ENCODE measurements at regions not wholly inside any gene's neighbourhood (a gene's known extent, or its start where the extent isn't known, plus 50 kb on each side); places are given as distances from the start of the nearest gene placed in this dataset.

GRCh38 chr3:176799675-176800074 is 397.6 kb downstream of the TBL1XR1 start:
- Histone ChIP-seq H3K9me3 (no peaks in the 10 kb centered on the region), H3K4me1 (ENCODE audit: control insufficient read depth in 1 of 2, insufficient read depth in 2 of 2, low read depth in 1 of 2, low read length in 1 of 2) (peaks cover 0 to 2% of the 10 kb centered on the region in 2 experiments; a peak in 2 of 4 replicates), H2AFZ (ENCODE audit: low read depth) (no peak overlapping the region), H3K4me2 (no peak overlapping the region), H3K9me2 (no peaks in the 10 kb centered on the region), H3F3A (replicated peaks; ENCODE audit: insufficient read depth) (no peaks in the 10 kb centered on the region), H3K27me3 (ENCODE audit: insufficient read depth) (no peaks in the 10 kb centered on the region), H4K20me1 (ENCODE audit: insufficient read depth) (no peaks in the 10 kb centered on the region), H3K4me3 (ENCODE audit: low read depth in 2 of 2, low read length in 1 of 2) (no peak overlapping the region), H3K9ac (no peak overlapping the region), H3K36me3 (replicated peaks in 1 of 2; ENCODE audit: control insufficient read depth in 1 of 2, insufficient read depth in 2 of 2, low read length in 1 of 2) (no peaks in the 10 kb centered on the region), H3K27ac (ENCODE audit: low read depth in 2 of 2, low read length in 1 of 2) (no peak overlapping the region), H3K79me2 (ENCODE audit: insufficient read depth) (no peaks in the 10 kb centered on the region)
- no peak for DNase-seq
- 25% methylated on average over 2 of the region's 2 CpGs for WGBS (ENCODE audit: low lambda C conversion rate)
- ChIA-PET CTCF (interaction anchor here (1.3 to 1.6 kb wide), 2 partner anchors 15 to 57 kb away, joined by 3 read pairs; no protein-coding TSS in a partner anchor), POLR2A (no interaction called here)
- TF ChIP-seq MEF2A (IDR thresholded peaks at IDR 0.05; ENCODE audit: borderline replicate concordance, low read depth): no peak
- TF ChIP-seq RXRA (IDR thresholded peaks at IDR 0.05; ENCODE audit: borderline replicate concordance, low read depth): no peak
- no peak for TF ChIP-seq NRF1 (IDR thresholded peaks at IDR 0.05; ENCODE audit: low read depth, low read length)
- TF ChIP-seq SIN3A (IDR thresholded peaks at IDR 0.05; ENCODE audit: borderline replicate concordance, low read depth, low read length): no peak
- no peak for TF ChIP-seq FOSL2 (IDR thresholded peaks at IDR 0.05; ENCODE audit: borderline replicate concordance, low read depth)
- no peak for TF ChIP-seq FOXJ3 (CRISPR knock-in tag; IDR thresholded peaks at IDR 0.05)
- no peak for TF ChIP-seq SMC3 (IDR thresholded peaks at IDR 0.05; ENCODE audit: low read depth, low read length)
- TF ChIP-seq, protein P1, sequence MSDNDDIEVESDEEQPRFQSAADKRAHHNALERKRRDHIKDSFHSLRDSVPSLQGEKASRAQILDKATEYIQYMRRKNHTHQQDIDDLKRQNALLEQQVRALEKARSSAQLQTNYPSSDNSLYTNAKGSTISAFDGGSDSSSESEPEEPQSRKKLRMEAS (IDR thresholded peaks at IDR 0.05; ENCODE audit: low read depth): no peak
- TF ChIP-seq NFIC (IDR thresholded peaks at IDR 0.05; ENCODE audit: borderline replicate concordance): no peak
- no peak for TF ChIP-seq GATA2 (CRISPR knock-in tag; IDR thresholded peaks at IDR 0.05)
- TF ChIP-seq EZH2phosphoT487 (IDR thresholded peaks at IDR 0.05; ENCODE audit: borderline replicate concordance, low read depth): no peak
- no peak for TF ChIP-seq RCOR1 (IDR thresholded peaks at IDR 0.05; ENCODE audit: low read length)
- TF ChIP-seq GABPA (IDR thresholded peaks at IDR 0.05; ENCODE audit: low read depth): no peak
- TF ChIP-seq CHD2 (IDR thresholded peaks at IDR 0.05; ENCODE audit: low read length, partially characterized antibody): no peak
- no peak for TF ChIP-seq MXI1 (IDR thresholded peaks at IDR 0.05; ENCODE audit: low read depth, low read length)
- no peak for TF ChIP-seq ZBTB33 (IDR thresholded peaks at IDR 0.05; ENCODE audit: borderline replicate concordance, low read depth)
- TF ChIP-seq EP300 (IDR thresholded peaks at IDR 0.05; ENCODE audit: borderline replicate concordance in 1 of 2, low read depth in 1 of 2, low read length in 1 of 2): no peak
- TF ChIP-seq POLR2AphosphoS5 (IDR thresholded peaks at IDR 0.05; ENCODE audit: low read depth, low read length): no peak

All from SK-N-SH (cell line).